GM23248 (cell line): ENCODE measurements at regions not wholly inside any gene's neighbourhood (a gene's known extent, or its start where the extent isn't known, plus 50 kb on each side); places are given as distances from the start of the nearest gene placed in this dataset.
A peak's percentile ranks its signal among the peaks of the same experiment; 100 is the strongest.

Experiments used
- DNase-seq: peaks from one replicate; pipeline ENCODE4 v3.0.0-alpha.2; 2015
- H2AFZ ChIP-seq: fragments of 200-600 bp; sonication (generic); 2 replicates; pipeline ENCODE4 v1.6.1; 2016; ENCODE audit warnings: antibody characterized with exemption
- H3F3A ChIP-seq: fragments of 200-600 bp; sonication (generic); 2 replicates; pipeline ENCODE4 v1.6.1; 2016; ENCODE audit warnings: mild to moderate bottlenecking, antibody characterized with exemption, mixed run types; ENCODE audit not compliant: insufficient read depth
- H3K27ac ChIP-seq: fragments of 200-600 bp; sonication (generic); 2 replicates; pipeline ENCODE4 v1.5.1; 2016; ENCODE audit warnings: mild to moderate bottlenecking
- H3K27me3 ChIP-seq: fragments of 200-600 bp; sonication (generic); replicated peaks from 2 replicates; pipeline ENCODE4 v1.6.1; 2016; ENCODE audit warnings: mild to moderate bottlenecking; ENCODE audit not compliant: insufficient read depth
- H3K36me3 ChIP-seq: fragments of 200-600 bp; sonication (generic); 2 replicates; pipeline ENCODE4 v1.6.1; 2016; ENCODE audit warnings: low read depth, mild to moderate bottlenecking
- H3K4me1 ChIP-seq: fragments of 200-600 bp; sonication (generic); 2 replicates; pipeline ENCODE4 v1.6.1; 2016; ENCODE audit warnings: mild to moderate bottlenecking; ENCODE audit not compliant: insufficient read depth
- H3K4me2 ChIP-seq: fragments of 200-600 bp; sonication (generic); one replicate; pipeline ENCODE4 v1.6.1; 2016; ENCODE audit warnings: mild to moderate bottlenecking; ENCODE audit not compliant: unreplicated experiment
- H3K4me3 ChIP-seq: fragments of 200-600 bp; sonication (generic); 2 replicates; pipeline ENCODE4 v1.5.1; 2016; ENCODE audit warnings: mild to moderate bottlenecking
- H3K79me2 ChIP-seq: fragments of 200-600 bp; sonication (generic); 2 replicates; pipeline ENCODE4 v1.6.1; 2016; ENCODE audit warnings: mild to moderate bottlenecking; ENCODE audit not compliant: insufficient read depth
- H3K9ac ChIP-seq: fragments of 200-600 bp; sonication (generic); 2 replicates; pipeline ENCODE4 v1.6.1; 2016; ENCODE audit warnings: mild to moderate bottlenecking
- H3K9me2 ChIP-seq: fragments of 200-600 bp; sonication (generic); 2 replicates; pipeline ENCODE4 v1.6.1; 2016; ENCODE audit warnings: mixed run types, mild to moderate bottlenecking, moderate library complexity; ENCODE audit not compliant: insufficient read depth
- H3K9me3 ChIP-seq: fragments of 200-600 bp; sonication (generic); one replicate; pipeline ENCODE4 v1.6.1; 2017; ENCODE audit warnings: low read depth
- H4K20me1 ChIP-seq: fragments of 200-600 bp; sonication (generic); 2 replicates; pipeline ENCODE4 v1.6.0; 2016; ENCODE audit not compliant: insufficient read depth
- EZH2 ChIP-seq: fragments of 200-600 bp; sonication (generic); IDR thresholded peaks from 2 replicates; pipeline ENCODE4 v1.6.1; 2018; ENCODE audit warnings: antibody characterized with exemption, mild to moderate bottlenecking; ENCODE audit not compliant: insufficient read depth, poor library complexity, severe bottlenecking
- EZH2phosphoT487 ChIP-seq: fragments of 200-600 bp; sonication (generic); IDR thresholded peaks from 2 replicates; pipeline ENCODE4 v1.6.1; 2018; ENCODE audit warnings: antibody characterized with exemption, moderate library complexity, mild to moderate bottlenecking, low read depth; ENCODE audit not compliant: insufficient read depth
- WGBS, 2 experiments: methylation state at CpG; one replicate each; pipeline ENCODE4 v1.1.6; 2015 to 2017; ENCODE audit warnings: low lambda C conversion rate in 2 of 2, low coverage in 1 of 2; ENCODE audit errors: missing lambda C conversion rate in 2 of 2; 5-methylcytosine and 5-hydroxymethylcytosine counted together
- in situ Hi-C: fragments of 300-500 bp; cut with MboI; formaldehyde crosslinking; loops from 2 replicates; pipeline ENCODE4 v1.15.0; 2020

GRCh38 chr22:27344546-27344945 lies 457.0 kb downstream of the MN1 start:
- no peak overlapping the region for H2AFZ ChIP-seq
- no peak for TF ChIP-seq EZH2phosphoT487
- no peak for TF ChIP-seq EZH2
- WGBS, 2 experiments = 74 to 89% methylated on average over 1 of the region's 1 CpG
- no peaks in the 10 kb centered on the region for H3K9me3 ChIP-seq
- H3K9me2 ChIP-seq = no peaks in the 10 kb centered on the region
- no peak overlapping the region for H3K9ac ChIP-seq
- H3K36me3 ChIP-seq = no peaks in the 10 kb centered on the region
- H3K4me1 ChIP-seq = peaks cover 12% of the 10 kb centered on the region
- no peak for DNase-seq
- H3F3A ChIP-seq = peaks cover 12% of the 10 kb centered on the region
- H3K27me3 ChIP-seq = no peaks in the 10 kb centered on the region
- in situ Hi-C loops = no loop called here
- no peak overlapping the region for H3K27ac ChIP-seq
- H4K20me1 ChIP-seq = no peaks in the 10 kb centered on the region
- H3K4me3 ChIP-seq = no peak overlapping the region
- H3K79me2 ChIP-seq = no peaks in the 10 kb centered on the region
- H3K4me2 ChIP-seq = no peak overlapping the region

GRCh38 chr22:27345691-27346090 lies 455.9 kb downstream of the MN1 start:
- Histone ChIP-seq H4K20me1 (no peaks in the 10 kb centered on the region), H3F3A (peaks cover 13% of the 10 kb centered on the region), H3K9ac (no peak overlapping the region), H3K79me2 (no peaks in the 10 kb centered on the region), H3K36me3 (no peaks in the 10 kb centered on the region), H3K27ac (no peak overlapping the region), H3K9me3 (no peaks in the 10 kb centered on the region), H3K4me1 (peaks cover 15% of the 10 kb centered on the region), H3K4me2 (no peak overlapping the region), H3K9me2 (no peaks in the 10 kb centered on the region), H2AFZ (no peak overlapping the region), H3K27me3 (no peaks in the 10 kb centered on the region), H3K4me3 (no peak overlapping the region)
- DNase-seq = no peak
- TF ChIP-seq EZH2 (no peak), EZH2phosphoT487 (no peak)
- WGBS, 2 experiments = 85 to 90% methylated on average over 7 of the region's 7 CpGs
- in situ Hi-C loops = no loop called here

GRCh38 chr22:27347951-27348350 lies 453.6 kb downstream of the MN1 start:
- Histone ChIP-seq H3K79me2 (no peaks in the 10 kb centered on the region), H3K4me2 (no peak overlapping the region), H2AFZ (no peak overlapping the region), H3F3A (peaks cover 13% of the 10 kb centered on the region), H3K9me3 (no peaks in the 10 kb centered on the region), H3K4me3 (no peak overlapping the region), H3K9me2 (no peaks in the 10 kb centered on the region), H3K9ac (no peak overlapping the region), H3K27ac (no peak overlapping the region), H4K20me1 (no peaks in the 10 kb centered on the region), H3K36me3 (no peaks in the 10 kb centered on the region), H3K4me1 (peaks cover 15% of the 10 kb centered on the region), H3K27me3 (no peaks in the 10 kb centered on the region)
- DNase-seq = no peak
- no peak for TF ChIP-seq EZH2phosphoT487
- TF ChIP-seq EZH2 = no peak
- WGBS, 2 experiments = 68 to 72% methylated on average over 5 of the region's 5 CpGs
- in situ Hi-C loops = no loop called here

- H3K27ac ChIP-seq = peak overlapping the region; percentile 64
- peak overlapping the region; percentile 59 for H3K4me2 ChIP-seq
- no peak overlapping the region for H3K9ac ChIP-seq
- H3K4me3 ChIP-seq = peak overlapping the region; percentile 20; the same call in 1 of the 2 replicates
- H4K20me1 ChIP-seq = no peaks in the 10 kb centered on the region
- in situ Hi-C loops = no loop called here
- DNase-seq = peak; percentile 91
- no peaks in the 10 kb centered on the region for H3K9me3 ChIP-seq
- H3K27me3 ChIP-seq = no peaks in the 10 kb centered on the region
- H3K4me1 ChIP-seq = peaks cover 15% of the 10 kb centered on the region
- H3F3A ChIP-seq = peaks cover 13% of the 10 kb centered on the region
- no peaks in the 10 kb centered on the region for H3K79me2 ChIP-seq
- no peaks in the 10 kb centered on the region for H3K36me3 ChIP-seq
- H2AFZ ChIP-seq = peak overlapping the region; percentile 55; the same call in 1 of the 2 replicates
- H3K9me2 ChIP-seq = no peaks in the 10 kb centered on the region
- WGBS, 2 experiments = 22% methylated on average over 3 of the region's 3 CpGs
- TF ChIP-seq EZH2 (no peak), EZH2phosphoT487 (no peak)
Measured at GRCh38 chr22:27348634-27349033, 452.9 kb downstream of the MN1 start.

- TF ChIP-seq EZH2 (no peak), EZH2phosphoT487 (no peak)
- in situ Hi-C loops = no loop called here
- H3K9me2 ChIP-seq = no peaks in the 10 kb centered on the region
- H4K20me1 ChIP-seq = no peaks in the 10 kb centered on the region
- peaks cover 15% of the 10 kb centered on the region for H3K4me1 ChIP-seq
- peaks cover 13% of the 10 kb centered on the region for H3F3A ChIP-seq
- no peaks in the 10 kb centered on the region for H3K9me3 ChIP-seq
- no peak overlapping the region for H3K9ac ChIP-seq
- DNase-seq = peak; percentile 61
- peak overlapping the region; percentile 59 for H3K4me2 ChIP-seq
- H3K36me3 ChIP-seq = no peaks in the 10 kb centered on the region
- no peak overlapping the region for H2AFZ ChIP-seq
- peak overlapping the region; percentile 64 for H3K27ac ChIP-seq
- H3K27me3 ChIP-seq = no peaks in the 10 kb centered on the region
- H3K79me2 ChIP-seq = no peaks in the 10 kb centered on the region
- H3K4me3 ChIP-seq = no peak overlapping the region
Measured at GRCh38 chr22:27349456-27349855, 452.1 kb downstream of the MN1 start.
